ENCODE measurements at regions not wholly inside any gene's neighbourhood (a gene's known extent, or its start where the extent isn't known, plus 50 kb on each side); places are given as distances from the start of the nearest gene placed in this dataset.

- TF ChIP-seq POLR2A (IDR thresholded peaks at IDR 0.05; ENCODE audit: low read length) (peak; percentile 40), GATA1 (IDR thresholded peaks at IDR 0.05; ENCODE audit: low read depth, low read length) (no peak)
Observed at GRCh38 chr18:30679285-30679930, 363.1 kb downstream of the DSC3 start.

All from erythroblast (primary cell).